ENCODE measurements at regions not wholly inside any gene's neighbourhood (a gene's known extent, or its start where the extent isn't known, plus 50 kb on each side); places are given as distances from the start of the nearest gene placed in this dataset.
A peak's percentile ranks its signal among the peaks of the same experiment; 100 is the strongest.

DNA sequence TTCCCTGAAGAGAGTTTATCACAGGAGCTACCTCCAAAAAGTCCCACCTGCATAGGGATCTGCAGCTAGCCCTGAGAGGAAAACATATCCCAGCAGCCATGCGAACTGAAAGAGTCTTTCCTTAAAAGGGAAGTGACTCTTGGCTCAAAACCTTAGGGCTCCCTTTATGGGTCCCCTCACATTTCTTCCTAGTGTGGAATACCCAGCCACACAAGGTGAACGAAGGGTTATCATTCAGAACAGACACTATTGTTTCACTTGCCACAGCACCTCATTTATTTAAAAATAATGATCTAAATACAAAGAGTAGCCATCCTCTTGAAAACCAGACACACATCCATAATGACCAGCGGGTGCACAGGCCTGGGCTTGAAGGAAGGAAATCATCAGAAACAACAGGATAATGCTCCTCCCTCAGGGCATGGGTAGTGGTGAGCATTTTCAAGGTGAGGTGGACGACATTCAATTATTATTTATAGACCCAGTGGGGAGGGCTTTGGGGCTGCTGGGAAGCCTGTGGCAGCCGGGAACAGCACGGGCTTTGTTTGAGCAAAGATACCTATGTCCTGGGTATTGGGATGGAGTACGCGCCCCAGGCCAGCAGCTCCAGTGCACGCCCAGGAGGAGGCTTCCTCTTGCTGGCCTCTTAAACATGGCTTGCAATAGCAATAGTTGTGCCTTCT lies 119.0 kb upstream of the ITGA6 start:
- no peak overlapping the region for H3K4ac ChIP-seq (replicated peaks; ENCODE audit: insufficient read length, low read depth, low read length)
- DNase-seq (ENCODE audit: low read depth in 1 of 2, low spot score in 2 of 2), result no peak
- H2BK12ac ChIP-seq (ENCODE audit: low read depth, low read length), result no peak overlapping the region
- no peak overlapping the region for H3K14ac ChIP-seq (ENCODE audit: insufficient read length)
- H3K27ac ChIP-seq (ENCODE audit: low read depth, low read length), result no peak overlapping the region
- 0 out of 2 replicates have a peak overlapping the region, but pooled peaks have one; percentile 35 for H2BK20ac ChIP-seq (ENCODE audit: low read length)
- H4K8ac ChIP-seq (ENCODE audit: extremely low read depth, insufficient read depth, low read length), result no peak overlapping the region
- H3K9ac ChIP-seq (replicated peaks in 1 of 4; ENCODE audit: extremely low read depth in 1 of 4, low read depth in 3 of 4, low read length in 3 of 4), result no peak overlapping the region
- no peaks in the 10 kb centered on the region for H3K79me2 ChIP-seq (ENCODE audit: control insufficient read depth in 1 of 2, insufficient read depth in 2 of 2, low read length in 2 of 2)
- no peak overlapping the region for H2BK15ac ChIP-seq (ENCODE audit: low read length)
- no peak overlapping the region for H3K56ac ChIP-seq (replicated peaks; ENCODE audit: insufficient read length, low read depth, low read length)
- no peak overlapping the region for H2BK120ac ChIP-seq (replicated peaks; ENCODE audit: low read depth, low read length)
- WGBS, 2 experiments (ENCODE audit: extremely low coverage in 1 of 2, insufficient coverage in 1 of 2, insufficient read length in 1 of 2, insufficient replicate concordance in 2 of 2, low coverage in 1 of 2, low lambda C conversion rate in 2 of 2, missing lambda C conversion rate in 1 of 2), result 86% methylated on average over 9 of the region's 9 CpGs; no CpG with 5 or more reads in 1 of the 2 experiments
- no peaks in the 10 kb centered on the region for H3K36me3 ChIP-seq (ENCODE audit: control insufficient read depth in 2 of 4, insufficient read depth in 4 of 4, low read length in 3 of 4)
- POLR2A ChIA-PET (ENCODE audit: partially characterized antibody), result no interaction called here
- H3K18ac ChIP-seq (ENCODE audit: extremely low read depth, low read length), result no peak overlapping the region
- H4K91ac ChIP-seq (replicated peaks; ENCODE audit: insufficient read length, low read length), result no peak overlapping the region
- no peaks in the 10 kb centered on the region for H3K9me3 ChIP-seq (ENCODE audit: insufficient read depth in 2 of 2, low read depth in 1 of 2, low read length in 1 of 2)
- no peak overlapping the region for H3K4me3 ChIP-seq (ENCODE audit: extremely low read depth in 1 of 4, insufficient read depth in 2 of 4, low read depth in 3 of 4, low read length in 4 of 4)
- H3K27me3 ChIP-seq (replicated peaks in 1 of 4; ENCODE audit: control insufficient read depth in 3 of 4, extremely low read depth in 1 of 4, insufficient read depth in 3 of 4, low read length in 3 of 4), result no peaks in the 10 kb centered on the region; a peak in 1 of 7 replicates
- no peaks in the 10 kb centered on the region for H4K20me1 ChIP-seq (replicated peaks in 1 of 2; ENCODE audit: control insufficient read depth in 1 of 2, insufficient read depth in 2 of 2, low read length in 2 of 2)
- no peaks in the 10 kb centered on the region for H3K4me1 ChIP-seq (replicated peaks in 1 of 4; ENCODE audit: control insufficient read depth in 3 of 4, insufficient read depth in 4 of 4, low read length in 3 of 4)
- no peak overlapping the region for H4K5ac ChIP-seq (ENCODE audit: insufficient read length, low read depth, low read length)
- H3K79me1 ChIP-seq (ENCODE audit: low read depth, low read length), result no peaks in the 10 kb centered on the region
- CTCF ChIA-PET (ENCODE audit: partially characterized antibody), result interaction anchor here (0.6 to 1.3 kb wide), 5 partner anchors 10 to 194 kb away, joined by 3 to 5 read pairs (median 3); no protein-coding TSS in a partner anchor
- no peak overlapping the region for H3K23ac ChIP-seq (ENCODE audit: insufficient read length)
- H3K23me2 ChIP-seq (ENCODE audit: low read depth, low read length), result no peaks in the 10 kb centered on the region
- no peak overlapping the region; the same call in 1 of the 2 replicates for H2BK5ac ChIP-seq (ENCODE audit: low read depth, low read length)
- H2AFZ ChIP-seq (ENCODE audit: low read length), result no peak overlapping the region
- no peak for FAIRE-seq
- H2AK5ac ChIP-seq (ENCODE audit: low read depth, low read length), result no peak overlapping the region
- H3K4me2 ChIP-seq (ENCODE audit: insufficient read depth in 1 of 2, low read depth in 2 of 2, low read length in 2 of 2), result no peak overlapping the region
- TF ChIP-seq RNF2 (IDR thresholded peaks at IDR 0.05; ENCODE audit: borderline replicate concordance, low read depth, low read length, missing control alignments, poor library complexity, severe bottlenecking) (no peak), NANOG (IDR thresholded peaks at IDR 0.05; ENCODE audit: insufficient read depth, low read depth, low read length, poor library complexity, severe bottlenecking) (no peak)
